ENCODE measurements at regions not wholly inside any gene's neighbourhood (a gene's known extent, or its start where the extent isn't known, plus 50 kb on each side); places are given as distances from the start of the nearest gene placed in this dataset.

GRCh38 chr2:239891698-239892097 lies 133.4 kb downstream of the NDUFA10 start:
- no peak for TF ChIP-seq CTCF (IDR thresholded peaks at IDR 0.05)

- no peak for TF ChIP-seq CTCF (IDR thresholded peaks at IDR 0.05)
Measured at GRCh38 chr2:239890206-239890746, 134.9 kb downstream of the NDUFA10 start.

- TF ChIP-seq CTCF (IDR thresholded peaks at IDR 0.05): no peak
Measured at GRCh38 chr2:239889641-239890121, 135.5 kb downstream of the NDUFA10 start.

- TF ChIP-seq CTCF (IDR thresholded peaks at IDR 0.05): no peak
Measured at GRCh38 chr2:239887604-239888003, 137.5 kb downstream of the NDUFA10 start.

- TF ChIP-seq CTCF (IDR thresholded peaks at IDR 0.05): no peak
Measured at GRCh38 chr2:239886781-239887180, 138.4 kb downstream of the NDUFA10 start.

GRCh38 chr2:239884875-239885274 lies 140.3 kb downstream of the NDUFA10 start:
- no peak for TF ChIP-seq CTCF (IDR thresholded peaks at IDR 0.05)

- no peak for TF ChIP-seq CTCF (IDR thresholded peaks at IDR 0.05)
Measured at GRCh38 chr2:239884051-239884405, 141.1 kb downstream of the NDUFA10 start.
